GM19395 (cell line): ENCODE measurements at regions not wholly inside any gene's neighbourhood (a gene's known extent, or its start where the extent isn't known, plus 50 kb on each side); places are given as distances from the start of the nearest gene placed in this dataset.

Source experiments
- ATAC-seq: cut with Tn5 transposase; IDR thresholded peaks from one replicate; pipeline ENCODE4 v1.9.1; 2021; ENCODE audit warnings: mild to moderate bottlenecking, moderate library complexity; ENCODE audit not compliant: unreplicated experiment

GRCh38 chr5:120988941-120989340 lies 524.8 kb downstream of the PRR16 start:
- ATAC-seq, result no peak

- ATAC-seq, result no peak
Measured at GRCh38 chr5:120991569-120991968, 527.5 kb downstream of the PRR16 start.

GRCh38 chr5:120994112-120994511 lies 530.0 kb downstream of the PRR16 start:
- ATAC-seq, result no peak

GRCh38 chr5:120999550-120999949 lies 535.5 kb downstream of the PRR16 start:
- no peak for ATAC-seq

- no peak for ATAC-seq
Measured at GRCh38 chr5:121006217-121006616, 542.1 kb downstream of the PRR16 start.

- no peak for ATAC-seq
Measured at GRCh38 chr5:121008041-121008440, 543.9 kb downstream of the PRR16 start.

- no peak for ATAC-seq
Measured at GRCh38 chr5:121009058-121009457, 545.0 kb downstream of the PRR16 start.

GRCh38 chr5:121018004-121018403 lies 553.9 kb downstream of the PRR16 start:
- ATAC-seq, result no peak

GRCh38 chr5:121019106-121019505 lies 555.0 kb downstream of the PRR16 start:
- no peak for ATAC-seq

- ATAC-seq, result no peak
Measured at GRCh38 chr5:121019734-121020133, 555.6 kb downstream of the PRR16 start.

- no peak for ATAC-seq
Measured at GRCh38 chr5:121021681-121022080, 557.6 kb downstream of the PRR16 start.

- no peak for ATAC-seq
Measured at GRCh38 chr5:121024416-121025311, 560.6 kb downstream of the PRR16 start.

GRCh38 chr5:121025671-121026070 lies 561.6 kb downstream of the PRR16 start:
- no peak for ATAC-seq

- no peak for ATAC-seq
Measured at GRCh38 chr5:121027636-121028035, 563.5 kb downstream of the PRR16 start.

- ATAC-seq, result no peak
Measured at GRCh38 chr5:121029536-121030245, 565.6 kb downstream of the PRR16 start.

GRCh38 chr5:121031491-121031890 lies 567.4 kb downstream of the PRR16 start:
- ATAC-seq, result no peak

- ATAC-seq, result no peak
Measured at GRCh38 chr5:121033334-121033733, 569.2 kb downstream of the PRR16 start.

GRCh38 chr5:121038438-121038837 lies 574.3 kb downstream of the PRR16 start:
- no peak for ATAC-seq

GRCh38 chr5:121049971-121050370 lies 585.9 kb downstream of the PRR16 start:
- no peak for ATAC-seq

- no peak for ATAC-seq
Measured at GRCh38 chr5:121053055-121053985, 589.2 kb downstream of the PRR16 start.

- no peak for ATAC-seq
Measured at GRCh38 chr5:121055586-121055985, 591.5 kb downstream of the PRR16 start.
